ENCODE measurements at regions not wholly inside any gene's neighbourhood (a gene's known extent, or its start where the extent isn't known, plus 50 kb on each side); places are given as distances from the start of the nearest gene placed in this dataset.

- Histone ChIP-seq H3K9me1 (ENCODE audit: insufficient read depth, low read length) (no peaks in the 10 kb centered on the region), H3K9ac (ENCODE audit: low read depth, low read length) (no peak overlapping the region), H4K8ac (ENCODE audit: low read depth in 2 of 2, low read length in 2 of 2) (no peak overlapping the region), H2BK20ac (ENCODE audit: low read depth, low read length) (no peak overlapping the region), H3K4me2 (ENCODE audit: low read depth, low read length) (no peak overlapping the region), H3K4ac (ENCODE audit: low read depth, low read length) (no peak overlapping the region), H3K18ac (ENCODE audit: low read depth, low read length) (no peak overlapping the region), H2BK15ac (ENCODE audit: low read depth, low read length) (no peak overlapping the region), H2AK5ac (ENCODE audit: low read depth, low read length) (no peak overlapping the region), H3K36me3 (ENCODE audit: control insufficient read depth, insufficient read depth, low read length) (no peaks in the 10 kb centered on the region), H3K23ac (ENCODE audit: low read depth, low read length) (no peak overlapping the region), H2BK120ac (ENCODE audit: low read depth, low read length) (no peak overlapping the region), H3K79me1 (ENCODE audit: low read depth in 1 of 2, low read length in 2 of 2) (no peaks in the 10 kb centered on the region), H3K14ac (replicated peaks; ENCODE audit: low read depth, low read length) (no peak overlapping the region), H4K91ac (ENCODE audit: insufficient read depth, low read depth, low read length) (no peak overlapping the region), H3K4me3 (ENCODE audit: insufficient read depth, low read depth, low read length) (no peak overlapping the region), H3K27me3 (ENCODE audit: control insufficient read depth, insufficient read depth, low read length) (no peaks in the 10 kb centered on the region), H3K27ac (ENCODE audit: insufficient read depth, low read length) (no peak overlapping the region), H2AK9ac (replicated peaks; ENCODE audit: low read depth, low read length, poor library complexity) (no peak overlapping the region), H4K20me1 (ENCODE audit: insufficient read depth, low read length) (no peaks in the 10 kb centered on the region), H3K9me3 (ENCODE audit: control insufficient read depth, insufficient read depth, low read length) (peaks cover 2% of the 10 kb centered on the region; the same call in 1 of the 2 replicates), H3K56ac (ENCODE audit: extremely low read depth, insufficient read depth, low read length) (no peak overlapping the region), H2BK5ac (ENCODE audit: low read depth, low read length, poor library complexity, severe bottlenecking) (no peak overlapping the region), H4K5ac (ENCODE audit: low read depth, low read length) (no peak overlapping the region), H3K4me1 (ENCODE audit: control insufficient read depth, insufficient read depth, low read length) (no peaks in the 10 kb centered on the region), H2AFZ (replicated peaks; ENCODE audit: low read length, poor library complexity) (no peak overlapping the region)
- 83% methylated on average over 2 of the region's 18 CpGs; no CpG with 5 or more reads in 1 of the 2 experiments for WGBS, 2 experiments (ENCODE audit: extremely low coverage in 2 of 2, insufficient read length in 1 of 2)
- ChIA-PET POLR2A (ENCODE audit: unreplicated experiment) (no interaction called here), CTCF (no interaction called here)
- no peak for DNase-seq
- BruUV-seq (replicated peaks): no TSS peak
- no peak for ATAC-seq (ENCODE audit: low read depth)
- intact Hi-C loops (cut with micrococcal nuclease) (no loop called here), in situ Hi-C loops (cut with MboI; ENCODE audit: low sequenced_read_pairs) (no loop called here), dilution Hi-C loops (cut with HindIII; ENCODE audit: low sequenced_read_pairs, unreplicated experiment) (no loop called here)
- TF ChIP-seq BHLHE40 (IDR thresholded peaks at IDR 0.05; ENCODE audit: low read depth, low read length) (no peak), RCOR1 (IDR thresholded peaks at IDR 0.05; ENCODE audit: insufficient replicate concordance, low read length) (no peak), RAD21 (IDR thresholded peaks at IDR 0.05; ENCODE audit: low read length) (no peak), CHD1 (IDR thresholded peaks at IDR 0.05; ENCODE audit: low read depth, low read length) (no peak), FOS (IDR thresholded peaks at IDR 0.05; ENCODE audit: low read depth, low read length) (no peak), MAFK (IDR thresholded peaks at IDR 0.05; ENCODE audit: low read depth, low read length) (no peak), CTCF (conservative IDR thresholded peaks at IDR 0.05; ENCODE audit: low read depth, low read length) (no peak), SMC3 (IDR thresholded peaks at IDR 0.05; ENCODE audit: low read depth, low read length) (no peak), POLR2A (IDR thresholded peaks at IDR 0.05; ENCODE audit: low read depth, low read length) (no peak), MAZ (IDR thresholded peaks at IDR 0.05; ENCODE audit: borderline replicate concordance, low read depth, low read length) (no peak), RFX5 (IDR thresholded peaks at IDR 0.05; ENCODE audit: low read depth, low read length) (no peak), CEBPB (IDR thresholded peaks at IDR 0.05; ENCODE audit: low read depth, low read length) (no peak), MXI1 (IDR thresholded peaks at IDR 0.05; ENCODE audit: borderline replicate concordance, low read depth, low read length) (no peak), NFE2L2 (IDR thresholded peaks at IDR 0.05; ENCODE audit: low read depth, low read length) (no peak)
- TF ChIP-seq, protein P1, sequence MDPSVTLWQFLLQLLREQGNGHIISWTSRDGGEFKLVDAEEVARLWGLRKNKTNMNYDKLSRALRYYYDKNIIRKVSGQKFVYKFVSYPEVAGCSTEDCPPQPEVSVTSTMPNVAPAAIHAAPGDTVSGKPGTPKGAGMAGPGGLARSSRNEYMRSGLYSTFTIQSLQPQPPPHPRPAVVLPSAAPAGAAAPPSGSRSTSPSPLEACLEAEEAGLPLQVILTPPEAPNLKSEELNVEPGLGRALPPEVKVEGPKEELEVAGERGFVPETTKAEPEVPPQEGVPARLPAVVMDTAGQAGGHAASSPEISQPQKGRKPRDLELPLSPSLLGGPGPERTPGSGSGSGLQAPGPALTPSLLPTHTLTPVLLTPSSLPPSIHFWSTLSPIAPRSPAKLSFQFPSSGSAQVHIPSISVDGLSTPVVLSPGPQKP (IDR thresholded peaks at IDR 0.05; ENCODE audit: borderline replicate concordance, low read depth, low read length): no peak
- TF ChIP-seq, protein P2, sequence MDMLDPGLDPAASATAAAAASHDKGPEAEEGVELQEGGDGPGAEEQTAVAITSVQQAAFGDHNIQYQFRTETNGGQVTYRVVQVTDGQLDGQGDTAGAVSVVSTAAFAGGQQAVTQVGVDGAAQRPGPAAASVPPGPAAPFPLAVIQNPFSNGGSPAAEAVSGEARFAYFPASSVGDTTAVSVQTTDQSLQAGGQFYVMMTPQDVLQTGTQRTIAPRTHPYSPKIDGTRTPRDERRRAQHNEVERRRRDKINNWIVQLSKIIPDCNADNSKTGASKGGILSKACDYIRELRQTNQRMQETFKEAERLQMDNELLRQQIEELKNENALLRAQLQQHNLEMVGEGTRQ (IDR thresholded peaks at IDR 0.05; ENCODE audit: low read depth, low read length): no peak
Measured at GRCh38 chr20:59414936-59415623, 114.7 kb downstream of the EDN3 start.
